Fibroblast of lung (primary cell): ENCODE measurements at regions not wholly inside any gene's neighbourhood (a gene's known extent, or its start where the extent isn't known, plus 50 kb on each side); places are given as distances from the start of the nearest gene placed in this dataset.

Experiments used
- DNase-seq, 2 donors: peaks; one replicate each; pipeline versions ENCODE4 v3.0.0 to v3.0.0-alpha.2; 2010; ENCODE audit warnings: low read depth in 2 of 2
- H2AFZ ChIP-seq: 2 replicates; pipeline ENCODE4 v1.5.1; 2012; ENCODE audit warnings: low read length, control low read depth, inconsistent platforms
- H3K27ac ChIP-seq: 2 replicates; pipeline ENCODE4 v1.5.1; 2011; ENCODE audit warnings: low read length, control low read depth; ENCODE audit not compliant: insufficient read depth
- H3K27me3 ChIP-seq: 2 replicates; pipeline ENCODE4 v1.5.1; 2011; ENCODE audit warnings: mild to moderate bottlenecking, low read length; ENCODE audit not compliant: control insufficient read depth, insufficient read depth
- H3K36me3 ChIP-seq: 2 replicates; pipeline ENCODE4 v1.5.1; 2011; ENCODE audit warnings: low read length; ENCODE audit not compliant: control insufficient read depth, insufficient read depth
- H3K4me1 ChIP-seq: 2 replicates; pipeline ENCODE4 v1.5.1; 2011; ENCODE audit warnings: low read length; ENCODE audit not compliant: control insufficient read depth, insufficient read depth; ENCODE audit errors: extremely low read depth
- H3K4me2 ChIP-seq: 2 replicates; pipeline ENCODE4 v1.5.1; 2011; ENCODE audit warnings: low read length, control low read depth; ENCODE audit not compliant: insufficient read depth; ENCODE audit errors: extremely low read depth
- H3K4me3 ChIP-seq, 4 experiments: fragments of 200-600 bp in 1 of 4; sonication (generic) in 1 of 4; replicated peaks in 1 of 4; 2 replicates each; pipeline ENCODE4 v1.5.1; 2011 to 2016; ENCODE audit warnings: low read length in 4 of 4, low read depth in 3 of 4, mild to moderate bottlenecking in 3 of 4, control low read depth in 2 of 4, inconsistent platforms in 1 of 4, mixed read lengths in 1 of 4; ENCODE audit not compliant: insufficient read depth in 1 of 4; ENCODE audit errors: control extremely low read depth in 1 of 4
- H3K79me2 ChIP-seq: 2 replicates; pipeline ENCODE4 v1.5.1; 2012; ENCODE audit warnings: mild to moderate bottlenecking, low read length, inconsistent platforms; ENCODE audit not compliant: control insufficient read depth, insufficient read depth
- H3K9ac ChIP-seq: 2 replicates; pipeline ENCODE4 v1.5.1; 2011; ENCODE audit warnings: mild to moderate bottlenecking, low read length, control low read depth; ENCODE audit not compliant: insufficient read depth
- H3K9me3 ChIP-seq: 2 replicates; pipeline ENCODE4 v1.5.1; 2012; ENCODE audit warnings: low read depth, low read length; ENCODE audit not compliant: control insufficient read depth, insufficient read depth
- H4K20me1 ChIP-seq: 2 replicates; pipeline ENCODE4 v1.5.1; 2011; ENCODE audit warnings: low read length; ENCODE audit not compliant: control insufficient read depth, insufficient read depth; ENCODE audit errors: extremely low read depth
- EZH2 ChIP-seq: IDR thresholded peaks from 2 replicates; pipeline ENCODE4 v1.5.1; 2012; ENCODE audit warnings: low read length, control low read depth, mild to moderate bottlenecking; ENCODE audit errors: missing control alignments
- TF ChIP-seq, protein P1 (sequence below), 2 donors: IDR thresholded peaks in 1 of 2; conservative IDR thresholded peaks in 1 of 2; 1 replicate in 1 of 2; 2 replicates in 1 of 2; pipeline ENCODE4 v1.5.1; 2011 to 2012; ENCODE audit warnings: low read length in 2 of 2, control low read depth in 1 of 2, inconsistent platforms in 1 of 2, low read depth in 1 of 2, mild to moderate bottlenecking in 1 of 2

DNA sequence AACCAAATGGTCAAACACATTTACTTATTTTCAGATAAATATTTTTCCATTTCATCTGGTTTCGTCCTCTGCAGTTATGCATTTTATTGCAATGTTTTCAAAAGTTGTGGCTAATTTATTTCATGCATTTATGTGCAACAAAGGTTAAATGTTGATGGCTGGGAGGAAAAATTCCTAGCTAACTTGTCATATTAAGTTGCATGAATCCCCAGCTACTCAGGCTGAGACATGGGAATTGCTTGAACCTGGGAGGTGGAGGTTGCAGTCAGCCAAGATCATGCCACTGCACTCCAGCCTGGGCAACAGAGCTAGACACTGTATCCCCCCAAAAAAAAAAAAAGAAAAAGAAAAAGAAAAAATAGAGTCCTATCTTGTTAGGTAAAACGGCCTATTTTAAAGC is 1862.4 kb upstream of the RAG2 start:
- H2AFZ ChIP-seq, result no peak overlapping the region
- no peaks in the 10 kb centered on the region for H3K36me3 ChIP-seq
- H3K27ac ChIP-seq, result no peak overlapping the region
- no peak overlapping the region for H3K4me3 ChIP-seq
- H3K9me3 ChIP-seq, result no peaks in the 10 kb centered on the region
- TF ChIP-seq EZH2, result no peak
- TF ChIP-seq, protein P1, sequence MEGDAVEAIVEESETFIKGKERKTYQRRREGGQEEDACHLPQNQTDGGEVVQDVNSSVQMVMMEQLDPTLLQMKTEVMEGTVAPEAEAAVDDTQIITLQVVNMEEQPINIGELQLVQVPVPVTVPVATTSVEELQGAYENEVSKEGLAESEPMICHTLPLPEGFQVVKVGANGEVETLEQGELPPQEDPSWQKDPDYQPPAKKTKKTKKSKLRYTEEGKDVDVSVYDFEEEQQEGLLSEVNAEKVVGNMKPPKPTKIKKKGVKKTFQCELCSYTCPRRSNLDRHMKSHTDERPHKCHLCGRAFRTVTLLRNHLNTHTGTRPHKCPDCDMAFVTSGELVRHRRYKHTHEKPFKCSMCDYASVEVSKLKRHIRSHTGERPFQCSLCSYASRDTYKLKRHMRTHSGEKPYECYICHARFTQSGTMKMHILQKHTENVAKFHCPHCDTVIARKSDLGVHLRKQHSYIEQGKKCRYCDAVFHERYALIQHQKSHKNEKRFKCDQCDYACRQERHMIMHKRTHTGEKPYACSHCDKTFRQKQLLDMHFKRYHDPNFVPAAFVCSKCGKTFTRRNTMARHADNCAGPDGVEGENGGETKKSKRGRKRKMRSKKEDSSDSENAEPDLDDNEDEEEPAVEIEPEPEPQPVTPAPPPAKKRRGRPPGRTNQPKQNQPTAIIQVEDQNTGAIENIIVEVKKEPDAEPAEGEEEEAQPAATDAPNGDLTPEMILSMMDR (conservative IDR thresholded peaks at IDR 0.05 in 1 of 2, IDR thresholded peaks at IDR 0.05 in 1 of 2; ENCODE audit: low read depth in 1 of 2, low read length in 2 of 2), result no peak
- peak; percentile 62 to 82 for DNase-seq
- H3K4me2 ChIP-seq, result no peak overlapping the region
- no peak overlapping the region for H3K9ac ChIP-seq
- no peaks in the 10 kb centered on the region for H3K27me3 ChIP-seq
- H4K20me1 ChIP-seq, result no peaks in the 10 kb centered on the region
- H3K4me1 ChIP-seq, result no peaks in the 10 kb centered on the region
- H3K79me2 ChIP-seq, result no peaks in the 10 kb centered on the region

- Histone ChIP-seq H3K4me2 (no peak overlapping the region), H3K4me1 (no peaks in the 10 kb centered on the region), H4K20me1 (no peaks in the 10 kb centered on the region), H2AFZ (no peak overlapping the region), H3K79me2 (no peaks in the 10 kb centered on the region), H3K27ac (no peak overlapping the region), H3K9ac (no peak overlapping the region), H3K9me3 (no peaks in the 10 kb centered on the region), H3K36me3 (no peaks in the 10 kb centered on the region), H3K4me3 (no peak overlapping the region), H3K27me3 (no peaks in the 10 kb centered on the region)
- peak in 1 of 2 donors; percentile 31 for DNase-seq
- TF ChIP-seq, protein P1 (conservative IDR thresholded peaks at IDR 0.05 in 1 of 2, IDR thresholded peaks at IDR 0.05 in 1 of 2; ENCODE audit: low read depth in 1 of 2, low read length in 2 of 2), result no peak
- TF ChIP-seq EZH2, result no peak
These were observed 1858.3 kb upstream of the RAG2 start for GRCh38 chr11:38456371-38456770.

DNA sequence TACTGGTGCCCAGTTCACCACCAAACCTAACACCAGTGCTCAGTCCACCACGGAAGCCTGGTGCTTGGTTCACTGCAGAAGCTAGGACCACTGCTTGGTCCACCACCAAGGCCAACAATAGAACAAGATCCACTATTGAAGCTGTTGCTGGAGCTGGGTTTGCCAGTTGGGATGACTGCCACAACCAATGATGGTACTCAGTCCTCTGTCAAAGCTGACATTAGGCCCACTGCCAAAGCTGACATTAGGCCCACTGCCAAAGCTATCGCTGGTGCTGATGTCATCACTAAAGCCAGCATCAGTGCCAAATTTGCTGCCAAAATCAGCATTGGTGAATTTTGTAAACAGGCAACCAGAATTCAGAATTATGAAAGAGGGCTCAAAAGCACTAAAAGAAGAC is 1850.2 kb upstream of the RAG2 start:
- H3K27ac ChIP-seq, result no peak overlapping the region
- no peak overlapping the region for H3K4me3 ChIP-seq
- H3K9me3 ChIP-seq, result no peaks in the 10 kb centered on the region
- H3K4me2 ChIP-seq, result no peak overlapping the region
- H3K27me3 ChIP-seq, result no peaks in the 10 kb centered on the region
- no peak overlapping the region for H2AFZ ChIP-seq
- DNase-seq, result peak in 1 of 2 donors; percentile 50
- no peaks in the 10 kb centered on the region for H3K36me3 ChIP-seq
- H3K4me1 ChIP-seq, result no peaks in the 10 kb centered on the region
- TF ChIP-seq, protein P1 (conservative IDR thresholded peaks at IDR 0.05 in 1 of 2, IDR thresholded peaks at IDR 0.05 in 1 of 2; ENCODE audit: low read depth in 1 of 2, low read length in 2 of 2), result no peak
- no peak overlapping the region for H3K9ac ChIP-seq
- H4K20me1 ChIP-seq, result no peaks in the 10 kb centered on the region
- H3K79me2 ChIP-seq, result no peaks in the 10 kb centered on the region
